ENCODE measurements at regions not wholly inside any gene's neighbourhood (a gene's known extent, or its start where the extent isn't known, plus 50 kb on each side); places are given as distances from the start of the nearest gene placed in this dataset.

GRCh38 chr11:96614846-96615245 lies 225.0 kb downstream of the JRKL start:
- no peak for DNase-seq

GRCh38 chr11:96620464-96621044 lies 230.7 kb downstream of the JRKL start:
- DNase-seq = no peak

GRCh38 chr11:96621161-96621560 lies 231.3 kb downstream of the JRKL start:
- DNase-seq = no peak

GRCh38 chr11:96622026-96622634 lies 232.3 kb downstream of the JRKL start:
- no peak for DNase-seq

GRCh38 chr11:96624126-96624525 lies 234.3 kb downstream of the JRKL start:
- DNase-seq = no peak

GRCh38 chr11:96627376-96627775 lies 237.6 kb downstream of the JRKL start:
- DNase-seq = no peak

GRCh38 chr11:96635655-96636054 lies 245.8 kb downstream of the JRKL start:
- no peak for DNase-seq

- no peak for DNase-seq
Measured at GRCh38 chr11:96641261-96641660, 251.4 kb downstream of the JRKL start.

GRCh38 chr11:96642583-96642982 lies 252.8 kb downstream of the JRKL start:
- DNase-seq = no peak

- DNase-seq = no peak
Measured at GRCh38 chr11:96643173-96643572, 253.4 kb downstream of the JRKL start.

- no peak for DNase-seq
Measured at GRCh38 chr11:96647621-96648020, 257.8 kb downstream of the JRKL start.

- DNase-seq = no peak
Measured at GRCh38 chr11:96648991-96649390, 259.2 kb downstream of the JRKL start.

GRCh38 chr11:96652516-96652915 lies 262.7 kb downstream of the JRKL start:
- DNase-seq = no peak

- no peak for DNase-seq
Measured at GRCh38 chr11:96655474-96655873, 265.7 kb downstream of the JRKL start.

GRCh38 chr11:96658436-96658835 lies 268.6 kb downstream of the JRKL start:
- DNase-seq = no peak

- DNase-seq = no peak
Measured at GRCh38 chr11:96664110-96664509, 274.3 kb downstream of the JRKL start.

GRCh38 chr11:96680211-96681018 lies 290.6 kb downstream of the JRKL start:
- no peak for DNase-seq

- no peak for DNase-seq
Measured at GRCh38 chr11:96681019-96681716, 291.4 kb downstream of the JRKL start.

GRCh38 chr11:96694338-96694737 lies 304.5 kb downstream of the JRKL start:
- DNase-seq = no peak

GRCh38 chr11:96696731-96697130 lies 306.9 kb downstream of the JRKL start:
- DNase-seq = no peak

GRCh38 chr11:96697466-96697865 lies 307.7 kb downstream of the JRKL start:
- DNase-seq = no peak

- no peak for DNase-seq
Measured at GRCh38 chr11:96704847-96705246, 315.0 kb downstream of the JRKL start.

- no peak for DNase-seq
Measured at GRCh38 chr11:96706761-96707160, 316.9 kb downstream of the JRKL start.

- no peak for DNase-seq
Measured at GRCh38 chr11:96707273-96707672, 317.5 kb downstream of the JRKL start.
